ENCODE measurements at regions not wholly inside any gene's neighbourhood (a gene's known extent, or its start where the extent isn't known, plus 50 kb on each side); places are given as distances from the start of the nearest gene placed in this dataset.

DNA sequence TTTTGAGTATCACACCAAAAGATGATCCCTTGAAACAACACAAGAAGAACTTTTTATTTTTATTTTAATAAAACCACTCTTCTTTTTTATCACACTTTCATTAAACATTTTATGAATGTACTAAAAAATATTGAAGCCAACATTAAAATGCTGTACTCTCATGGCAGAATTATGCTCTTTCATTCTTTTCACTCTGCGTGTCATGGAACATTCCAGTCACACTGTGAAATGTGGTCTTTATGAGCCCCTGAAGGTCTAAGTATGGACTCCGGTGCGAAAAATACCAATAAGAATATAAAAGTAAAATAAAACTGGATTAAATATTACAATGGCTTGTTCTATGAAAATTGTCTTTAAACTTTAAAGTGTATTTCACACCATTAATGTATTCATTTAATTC, 148.4 kb downstream of the TMEM26 start:
- TF ChIP-seq, protein P1, sequence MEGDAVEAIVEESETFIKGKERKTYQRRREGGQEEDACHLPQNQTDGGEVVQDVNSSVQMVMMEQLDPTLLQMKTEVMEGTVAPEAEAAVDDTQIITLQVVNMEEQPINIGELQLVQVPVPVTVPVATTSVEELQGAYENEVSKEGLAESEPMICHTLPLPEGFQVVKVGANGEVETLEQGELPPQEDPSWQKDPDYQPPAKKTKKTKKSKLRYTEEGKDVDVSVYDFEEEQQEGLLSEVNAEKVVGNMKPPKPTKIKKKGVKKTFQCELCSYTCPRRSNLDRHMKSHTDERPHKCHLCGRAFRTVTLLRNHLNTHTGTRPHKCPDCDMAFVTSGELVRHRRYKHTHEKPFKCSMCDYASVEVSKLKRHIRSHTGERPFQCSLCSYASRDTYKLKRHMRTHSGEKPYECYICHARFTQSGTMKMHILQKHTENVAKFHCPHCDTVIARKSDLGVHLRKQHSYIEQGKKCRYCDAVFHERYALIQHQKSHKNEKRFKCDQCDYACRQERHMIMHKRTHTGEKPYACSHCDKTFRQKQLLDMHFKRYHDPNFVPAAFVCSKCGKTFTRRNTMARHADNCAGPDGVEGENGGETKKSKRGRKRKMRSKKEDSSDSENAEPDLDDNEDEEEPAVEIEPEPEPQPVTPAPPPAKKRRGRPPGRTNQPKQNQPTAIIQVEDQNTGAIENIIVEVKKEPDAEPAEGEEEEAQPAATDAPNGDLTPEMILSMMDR (conservative IDR thresholded peaks at IDR 0.05; ENCODE audit: low read depth, low read length), result no peak
- peak; percentile 28 for DNase-seq (ENCODE audit: low read depth)
- H3K4me3 ChIP-seq (ENCODE audit: low read depth, low read length), result no peak overlapping the region

GRCh38 chr10:61302124-61302523, 151.1 kb downstream of the TMEM26 start:
- no peak for DNase-seq (ENCODE audit: low read depth)
- TF ChIP-seq, protein P1 (conservative IDR thresholded peaks at IDR 0.05; ENCODE audit: low read depth, low read length), result no peak
- no peak overlapping the region for H3K4me3 ChIP-seq (ENCODE audit: low read depth, low read length)

DNA sequence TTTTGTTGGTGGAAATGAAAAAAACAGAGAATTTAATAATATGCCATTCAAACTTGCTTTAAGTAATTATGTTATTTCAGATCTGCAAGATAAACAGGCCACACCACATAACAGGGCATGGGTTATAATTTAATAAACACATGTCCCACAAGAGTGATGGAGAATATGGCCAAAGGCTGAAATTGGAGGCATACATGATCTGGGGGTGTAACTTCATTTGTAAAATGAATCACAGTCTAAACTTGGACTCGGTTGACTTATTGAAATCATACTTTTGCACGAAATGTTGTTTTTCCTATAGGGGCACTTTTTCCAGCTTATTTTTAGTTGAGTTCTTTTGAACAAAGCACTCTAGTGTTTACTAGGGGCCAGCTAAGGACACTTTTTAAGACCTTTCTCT, 151.6 kb downstream of the TMEM26 start:
- no peak overlapping the region for H3K4me3 ChIP-seq (ENCODE audit: low read depth, low read length)
- TF ChIP-seq, protein P1 (conservative IDR thresholded peaks at IDR 0.05; ENCODE audit: low read depth, low read length), result no peak
- DNase-seq (ENCODE audit: low read depth), result no peak

DNA sequence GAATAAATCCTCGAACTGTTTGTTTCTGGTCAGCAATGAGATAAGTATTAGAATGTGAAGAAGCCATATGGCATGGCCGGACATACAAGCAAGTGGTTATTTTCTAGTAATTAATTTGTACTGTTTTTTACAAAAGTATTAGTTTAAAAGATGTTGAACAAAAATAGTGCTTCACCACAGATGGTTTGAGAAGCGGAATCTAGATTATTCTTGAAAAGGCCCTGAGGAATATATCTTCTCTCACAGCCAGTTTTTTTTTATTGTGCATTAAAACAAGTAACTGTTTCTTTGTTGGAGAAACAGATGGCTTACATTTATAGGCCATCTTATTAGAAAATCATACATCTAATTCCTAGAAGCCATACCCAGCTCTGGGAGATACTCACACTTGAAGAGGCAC, 153.3 kb downstream of the TMEM26 start:
- no peak overlapping the region for H3K4me3 ChIP-seq (ENCODE audit: low read depth, low read length)
- TF ChIP-seq, protein P1 (conservative IDR thresholded peaks at IDR 0.05; ENCODE audit: low read depth, low read length), result no peak
- no peak for DNase-seq (ENCODE audit: low read depth)

DNA sequence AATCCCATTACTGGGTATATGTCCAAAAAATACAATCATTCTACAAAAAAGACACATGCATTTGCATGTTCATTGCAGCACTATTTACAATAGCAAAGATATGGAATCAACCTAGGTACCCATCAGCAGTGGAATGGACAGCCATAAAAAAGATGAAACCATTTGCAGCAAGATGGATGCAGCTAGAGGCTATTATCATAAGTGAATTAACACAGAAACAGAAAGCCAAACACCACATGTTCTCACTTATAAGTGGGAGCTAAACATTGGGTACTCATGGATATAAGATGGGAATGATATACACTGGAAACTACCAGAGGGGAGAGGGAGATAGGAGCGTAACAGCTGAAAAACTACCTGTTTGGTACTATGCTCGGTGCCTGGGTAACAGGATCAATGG, 154.0 kb downstream of the TMEM26 start:
- H3K4me3 ChIP-seq (ENCODE audit: low read depth, low read length), result no peak overlapping the region
- TF ChIP-seq, protein P1 (conservative IDR thresholded peaks at IDR 0.05; ENCODE audit: low read depth, low read length), result no peak
- no peak for DNase-seq (ENCODE audit: low read depth)

GRCh38 chr10:61298194-61298593, 155.0 kb downstream of the TMEM26 start:
- TF ChIP-seq, protein P1 (conservative IDR thresholded peaks at IDR 0.05; ENCODE audit: low read depth, low read length), result no peak
- no peak for DNase-seq (ENCODE audit: low read depth)
- no peak overlapping the region for H3K4me3 ChIP-seq (ENCODE audit: low read depth, low read length)

DNA sequence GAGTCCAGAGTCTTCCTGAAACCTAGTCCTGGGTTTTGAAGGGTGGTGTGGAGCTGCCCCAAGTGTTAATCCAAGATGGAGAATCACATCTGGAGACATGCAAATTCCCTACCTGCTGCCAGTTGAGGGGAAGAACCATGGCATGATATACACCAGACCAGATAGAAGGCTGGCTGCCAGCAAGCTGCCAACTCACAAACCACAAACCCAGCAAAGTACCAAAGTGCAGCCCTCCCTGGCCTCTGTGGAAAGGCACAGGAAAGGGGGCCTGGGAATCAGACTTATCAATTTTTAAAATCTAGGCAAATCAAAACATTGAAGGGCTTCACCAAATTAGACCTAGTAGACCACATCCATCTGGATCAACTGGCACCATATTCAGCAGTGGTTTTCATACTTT, 157.0 kb downstream of the TMEM26 start:
- TF ChIP-seq, protein P1 (conservative IDR thresholded peaks at IDR 0.05; ENCODE audit: low read depth, low read length), result no peak
- no peak for DNase-seq (ENCODE audit: low read depth)
- H3K4me3 ChIP-seq (ENCODE audit: low read depth, low read length), result no peak overlapping the region

Measured in choroid plexus epithelial cell (primary cell).